ENCODE measurements at regions not wholly inside any gene's neighbourhood (a gene's known extent, or its start where the extent isn't known, plus 50 kb on each side); places are given as distances from the start of the nearest gene placed in this dataset.

DNA sequence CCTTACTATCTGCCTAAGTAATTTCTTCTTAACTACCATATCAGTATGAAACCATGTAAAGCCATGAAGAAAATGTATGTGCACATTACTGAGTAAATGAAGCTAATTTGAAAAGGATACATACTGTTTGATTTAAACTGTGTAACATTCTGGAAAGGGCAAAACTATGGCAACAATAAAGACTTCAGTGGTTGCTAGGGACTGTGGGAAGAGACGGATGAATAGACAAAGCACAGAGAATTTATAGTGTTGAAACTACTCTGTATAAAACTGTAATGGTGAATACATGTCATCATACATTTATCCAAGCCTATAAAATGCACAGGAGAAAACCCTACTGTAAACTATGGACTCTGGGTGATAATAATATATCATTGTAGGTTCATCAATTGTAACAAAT, 1103.7 kb upstream of the EPHA6 start:
- TF ChIP-seq POLR2A (IDR thresholded peaks at IDR 0.05), result no peak
- TF ChIP-seq, protein P1, sequence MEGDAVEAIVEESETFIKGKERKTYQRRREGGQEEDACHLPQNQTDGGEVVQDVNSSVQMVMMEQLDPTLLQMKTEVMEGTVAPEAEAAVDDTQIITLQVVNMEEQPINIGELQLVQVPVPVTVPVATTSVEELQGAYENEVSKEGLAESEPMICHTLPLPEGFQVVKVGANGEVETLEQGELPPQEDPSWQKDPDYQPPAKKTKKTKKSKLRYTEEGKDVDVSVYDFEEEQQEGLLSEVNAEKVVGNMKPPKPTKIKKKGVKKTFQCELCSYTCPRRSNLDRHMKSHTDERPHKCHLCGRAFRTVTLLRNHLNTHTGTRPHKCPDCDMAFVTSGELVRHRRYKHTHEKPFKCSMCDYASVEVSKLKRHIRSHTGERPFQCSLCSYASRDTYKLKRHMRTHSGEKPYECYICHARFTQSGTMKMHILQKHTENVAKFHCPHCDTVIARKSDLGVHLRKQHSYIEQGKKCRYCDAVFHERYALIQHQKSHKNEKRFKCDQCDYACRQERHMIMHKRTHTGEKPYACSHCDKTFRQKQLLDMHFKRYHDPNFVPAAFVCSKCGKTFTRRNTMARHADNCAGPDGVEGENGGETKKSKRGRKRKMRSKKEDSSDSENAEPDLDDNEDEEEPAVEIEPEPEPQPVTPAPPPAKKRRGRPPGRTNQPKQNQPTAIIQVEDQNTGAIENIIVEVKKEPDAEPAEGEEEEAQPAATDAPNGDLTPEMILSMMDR (IDR thresholded peaks at IDR 0.05), result no peak
